A549 (cell line): ENCODE measurements at regions not wholly inside any gene's neighbourhood (a gene's known extent, or its start where the extent isn't known, plus 50 kb on each side); places are given as distances from the start of the nearest gene placed in this dataset.

Source experiments
- ATAC-seq, 2 experiments: fragments of 200-7000 bp in 1 of 2; fragments of >200 bp in 1 of 2; cut with Nextera tagmentation in 1 of 2; cut with Tn5 transposase in 1 of 2; 3 replicates each; pipeline versions ENCODE4 v1.8.0 to v1.9.1; 2018 to 2020; ENCODE audit warnings: mild to moderate bottlenecking in 1 of 2, moderate library complexity in 1 of 2
- CTCF ChIA-PET: fragments of 300-600 bp; sonication (Branson Sonifier 250); formaldehyde crosslinking; extraction: SDS; loops from one replicate; lab custom pipeline; 2021; ENCODE audit warnings: antibody characterized with exemption, inconsistent platforms; lab: Yijun Ruan, JAX
- POLR2A ChIA-PET: fragments of 350-600 bp; formaldehyde crosslinking; extraction: SDS; loops from one replicate; lab custom pipeline; 2021; ENCODE audit warnings: antibody characterized with exemption, inconsistent platforms; lab: Yijun Ruan, JAX
- DNase-seq, 2 experiments: peaks; one replicate each; pipeline versions ENCODE4 v3.0.0 to v3.0.0-alpha.2; 2011 to 2016; ENCODE audit warnings: low read depth in 1 of 2, low spot score in 1 of 2
- FAIRE-seq: peaks from 2 replicates; lab custom pipeline; 2011; peaks lifted over from hg19 to GRCh38; lab: Jason Lieb, UNC
- H3K27ac ChIP-seq, 2 experiments: fragments of >200 bp; sonication (Bioruptor Twin); formaldehyde crosslinking; 3 replicates each; pipeline ENCODE4 v1.5.1; 2016 to 2017
- H3K4me1 ChIP-seq: fragments of >200 bp; sonication (Bioruptor Twin); formaldehyde crosslinking; 3 replicates; pipeline ENCODE4 v1.6.1; 2016
- H3K4me2 ChIP-seq: fragments of >200 bp; sonication (Bioruptor Twin); formaldehyde crosslinking; 3 replicates; pipeline ENCODE4 v1.6.1; 2016
- H3K4me3 ChIP-seq: fragments of >200 bp; sonication (Bioruptor Twin); formaldehyde crosslinking; 3 replicates; pipeline ENCODE4 v1.5.1; 2016
- H3K9me3 ChIP-seq: fragments of >200 bp; sonication (Bioruptor Twin); formaldehyde crosslinking; 3 replicates; pipeline ENCODE4 v1.6.1; 2016
- BCL3 ChIP-seq: fragments of >200 bp; sonication (Bioruptor Twin); formaldehyde crosslinking; IDR thresholded peaks from 3 replicates; pipeline ENCODE4 v1.6.1; 2016
- CBX2 ChIP-seq: fragments of 200-600 bp; sonication (generic); IDR thresholded peaks from 2 replicates; pipeline ENCODE4 v1.6.1; 2016; ENCODE audit warnings: low read depth, mild to moderate bottlenecking, borderline replicate concordance
- CHD4 ChIP-seq: fragments of 200-600 bp; sonication (generic); IDR thresholded peaks from 2 replicates; pipeline ENCODE4 v1.6.1; 2016; ENCODE audit warnings: antibody characterized with exemption, mild to moderate bottlenecking, borderline replicate concordance
- EHF ChIP-seq: fragments of 250-450 bp; sonication (Bioruptor Pico); IDR thresholded peaks from 2 replicates; pipeline ENCODE4 v1.5.0; 2020; ENCODE audit warnings: mild to moderate bottlenecking
- EHMT2 ChIP-seq: fragments of 200-600 bp; sonication (generic); IDR thresholded peaks from 2 replicates; pipeline ENCODE4 v1.6.1; 2016; ENCODE audit warnings: antibody characterized with exemption, low read depth, mild to moderate bottlenecking, moderate library complexity
- ESRRA ChIP-seq: fragments of 150-350 bp; IDR thresholded peaks from 2 replicates; pipeline ENCODE4 v1.6.1; 2014; ENCODE audit warnings: mild to moderate bottlenecking, low read length, borderline replicate concordance
- FOSL2 ChIP-seq, 2 experiments: fragments of 450-650 bp in 1 of 2; fragments of >200 bp in 1 of 2; sonication (Bioruptor Twin) in 1 of 2; formaldehyde crosslinking; IDR thresholded peaks; 2 replicates each; pipeline versions ENCODE4 v1.5.0 to v1.6.1; 2016 to 2020; ENCODE audit warnings: mild to moderate bottlenecking in 1 of 2, moderate library complexity in 1 of 2
- HDAC2 ChIP-seq: fragments of 200-600 bp; sonication (generic); IDR thresholded peaks from 2 replicates; pipeline ENCODE4 v1.6.1; 2016
- HEYL ChIP-seq: fragments of 250-450 bp; sonication (Bioruptor Pico); IDR thresholded peaks from 2 replicates; pipeline ENCODE4 v1.8.0; 2021; ENCODE audit warnings: mild to moderate bottlenecking, moderate library complexity
- HOXB5 ChIP-seq: fragments of 250-450 bp; sonication (Bioruptor Pico); IDR thresholded peaks from 2 replicates; pipeline ENCODE4 v1.5.0; 2020; ENCODE audit warnings: mild to moderate bottlenecking, moderate library complexity
- KDM5A ChIP-seq: fragments of 200-600 bp; sonication (generic); IDR thresholded peaks from 2 replicates; pipeline ENCODE4 v1.6.1; 2016; ENCODE audit warnings: antibody characterized with exemption, mild to moderate bottlenecking
- MAFK ChIP-seq: fragments of 450-650 bp; IDR thresholded peaks from 2 replicates; pipeline ENCODE4 v1.6.1; 2014; ENCODE audit not compliant: partially characterized antibody
- MAX ChIP-seq: IDR thresholded peaks from 2 replicates; pipeline ENCODE4 v1.6.1; 2012
- MYC ChIP-seq: IDR thresholded peaks from 2 replicates; pipeline ENCODE4 v1.6.1; 2012; ENCODE audit warnings: mild to moderate bottlenecking, inconsistent platforms, low read length, improper control_type of control experiment, borderline replicate concordance
- PBX3 ChIP-seq: IDR thresholded peaks from 2 replicates; pipeline ENCODE4 v1.6.1; 2012
- PHF8 ChIP-seq: fragments of 200-600 bp; sonication (generic); IDR thresholded peaks from 2 replicates; pipeline ENCODE4 v1.6.1; 2016; ENCODE audit warnings: low read depth, mild to moderate bottlenecking, antibody characterized with exemption, moderate library complexity, borderline replicate concordance
- RAD21 ChIP-seq, 2 experiments: fragments of >200 bp in 1 of 2; sonication (Bioruptor Twin) in 1 of 2; formaldehyde crosslinking in 1 of 2; IDR thresholded peaks in 1 of 2; conservative IDR thresholded peaks in 1 of 2; 2 replicates in 1 of 2; 3 replicates in 1 of 2; pipeline ENCODE4 v1.6.1; 2012 to 2018; ENCODE audit warnings: inconsistent platforms in 1 of 2
- RCOR1 ChIP-seq: fragments of 150-350 bp; IDR thresholded peaks from 2 replicates; pipeline ENCODE4 v1.6.1; 2014; ENCODE audit warnings: antibody characterized with exemption, low read length, low read depth
- RNF2 ChIP-seq: fragments of 200-600 bp; sonication (generic); IDR thresholded peaks from 2 replicates; pipeline ENCODE4 v1.6.1; 2016; ENCODE audit warnings: low read depth, mild to moderate bottlenecking, antibody characterized with exemption, moderate library complexity, borderline replicate concordance
- TFCP2L1 ChIP-seq: fragments of 250-450 bp; sonication (Bioruptor Pico); IDR thresholded peaks from 2 replicates; pipeline ENCODE4 v1.5.0; 2021; ENCODE audit warnings: mild to moderate bottlenecking
- WGBS: methylation state at CpG from one replicate; pipeline ENCODE4 v1.1.6; 2017; ENCODE audit errors: missing lambda C conversion rate; 5-methylcytosine and 5-hydroxymethylcytosine counted together
- TF ChIP-seq, protein P1 (sequence below): fragments of 250-450 bp; sonication (Bioruptor Pico); IDR thresholded peaks from 2 replicates; pipeline ENCODE4 v1.5.0; 2021; ENCODE audit warnings: mild to moderate bottlenecking, moderate library complexity, borderline replicate concordance
- TF ChIP-seq, protein P2 (sequence below): fragments of >200 bp; sonication (Bioruptor Twin); formaldehyde crosslinking; IDR thresholded peaks from 2 replicates; pipeline ENCODE4 v1.6.1; 2016
- TF ChIP-seq, protein P3 (sequence below): fragments of 250-450 bp; sonication (Bioruptor Pico); IDR thresholded peaks from 2 replicates; pipeline ENCODE4 v1.5.0; 2020; ENCODE audit warnings: low read depth, mild to moderate bottlenecking, moderate library complexity
- TF ChIP-seq, protein P4 (sequence below): fragments of >200 bp; sonication (Bioruptor Twin); formaldehyde crosslinking; IDR thresholded peaks from 3 replicates; pipeline ENCODE4 v1.5.1; 2016

DNA sequence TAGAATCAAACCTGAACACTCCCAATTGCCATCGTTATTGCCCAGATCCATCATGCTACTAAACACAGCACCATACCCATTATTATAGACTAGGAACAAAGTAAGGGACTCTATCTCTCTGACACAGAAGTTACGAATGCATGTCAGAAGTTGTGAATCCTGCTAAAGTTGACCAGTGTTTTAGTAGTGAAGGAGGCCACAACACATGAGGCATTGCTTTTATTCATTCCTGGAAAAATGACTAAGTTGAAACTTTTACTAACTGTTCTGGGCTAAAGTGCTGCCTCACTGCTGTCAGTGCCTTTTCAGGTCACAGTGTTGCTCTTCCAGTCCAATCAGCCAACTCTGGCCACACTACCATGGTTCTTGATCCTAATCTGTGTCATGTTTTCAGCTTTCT is 911.1 kb downstream of the TTLL7 start:
- Histone ChIP-seq H3K4me2 (no peak overlapping the region), H3K4me1 (no peaks in the 10 kb centered on the region), H3K9me3 (no peaks in the 10 kb centered on the region), H3K4me3 (no peak overlapping the region), H3K27ac (no peak overlapping the region)
- FAIRE-seq, result no peak
- ATAC-seq, result no peak
- ChIA-PET CTCF (no interaction called here), POLR2A (no interaction called here)
- WGBS, result 36% methylated on average over 2 of the region's 2 CpGs
- DNase-seq, result no peak
- TF ChIP-seq, protein P1, sequence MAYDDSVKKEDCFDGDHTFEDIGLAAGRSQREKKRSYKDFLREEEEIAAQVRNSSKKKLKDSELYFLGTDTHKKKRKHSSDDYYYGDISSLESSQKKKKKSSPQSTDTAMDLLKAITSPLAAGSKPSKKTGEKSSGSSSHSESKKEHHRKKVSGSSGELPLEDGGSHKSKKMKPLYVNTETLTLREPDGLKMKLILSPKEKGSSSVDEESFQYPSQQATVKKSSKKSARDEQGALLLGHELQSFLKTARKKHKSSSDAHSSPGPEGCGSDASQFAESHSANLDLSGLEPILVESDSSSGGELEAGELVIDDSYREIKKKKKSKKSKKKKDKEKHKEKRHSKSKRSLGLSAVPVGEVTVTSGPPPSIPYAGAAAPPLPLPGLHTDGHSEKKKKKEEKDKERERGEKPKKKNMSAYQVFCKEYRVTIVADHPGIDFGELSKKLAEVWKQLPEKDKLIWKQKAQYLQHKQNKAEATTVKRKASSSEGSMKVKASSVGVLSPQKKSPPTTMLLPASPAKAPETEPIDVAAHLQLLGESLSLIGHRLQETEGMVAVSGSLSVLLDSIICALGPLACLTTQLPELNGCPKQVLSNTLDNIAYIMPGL (CRISPR knock-in tag), result no peak
- no peak for TF ChIP-seq TFCP2L1
- no peak for TF ChIP-seq BCL3
- no peak for TF ChIP-seq CBX2
- TF ChIP-seq EHMT2, result no peak
- TF ChIP-seq RNF2, result no peak
- TF ChIP-seq HDAC2, result no peak
- TF ChIP-seq RAD21 (conservative IDR thresholded peaks at IDR 0.05 in 1 of 2, IDR thresholded peaks at IDR 0.05 in 1 of 2), result no peak
- TF ChIP-seq, protein P2, sequence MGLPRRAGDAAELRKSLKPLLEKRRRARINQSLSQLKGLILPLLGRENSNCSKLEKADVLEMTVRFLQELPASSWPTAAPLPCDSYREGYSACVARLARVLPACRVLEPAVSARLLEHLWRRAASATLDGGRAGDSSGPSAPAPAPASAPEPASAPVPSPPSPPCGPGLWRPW, result no peak
- TF ChIP-seq MYC, result no peak
- no peak for TF ChIP-seq EHF (CRISPR knock-in tag)
- no peak for TF ChIP-seq PBX3
- TF ChIP-seq CHD4, result no peak
- TF ChIP-seq FOSL2 (IDR thresholded peaks at IDR 0.05), result no peak
- TF ChIP-seq FOSL2 (CRISPR knock-in tag; IDR thresholded peaks at IDR 0.05), result no peak

GRCh38 chr1:83086986-83087512 is 911.9 kb downstream of the TTLL7 start:
- Histone ChIP-seq H3K4me1 (no peaks in the 10 kb centered on the region), H3K9me3 (no peaks in the 10 kb centered on the region), H3K4me2 (no peak overlapping the region), H3K4me3 (no peak overlapping the region), H3K27ac (no peak overlapping the region)
- TF ChIP-seq HEYL (CRISPR knock-in tag), result no peak
- FAIRE-seq (no peak), ATAC-seq (no peak), DNase-seq (no peak)
- ChIA-PET POLR2A (no interaction called here), CTCF (no interaction called here)
- whole genome bisulfite sequencing, result 13% methylated on average over 6 of the region's 6 CpGs

DNA sequence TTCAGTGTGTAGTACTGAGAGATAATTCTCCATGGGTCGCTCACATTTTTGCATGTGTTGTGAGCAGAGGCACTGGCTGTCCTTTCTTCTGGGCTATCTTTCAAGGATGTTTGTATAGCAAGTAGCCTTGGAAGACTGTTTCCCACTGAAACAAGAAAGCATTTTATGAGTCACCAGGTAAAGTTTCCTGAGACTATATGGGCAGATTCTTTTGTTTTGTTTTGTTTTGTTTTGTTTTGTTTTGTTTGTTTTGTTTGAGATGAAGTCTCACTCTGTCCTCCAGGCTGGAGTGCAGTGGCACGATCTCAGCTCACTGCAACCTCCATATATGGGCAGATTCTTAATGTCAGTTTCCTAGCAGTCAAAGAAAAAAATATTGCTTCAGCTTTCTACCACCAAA is 912.6 kb downstream of the TTLL7 start:
- 0% methylated on average over 2 of the region's 2 CpGs for WGBS
- no peak overlapping the region for H3K27ac ChIP-seq
- POLR2A ChIA-PET, result no interaction called here
- TF ChIP-seq MAX (no peak), MAFK (no peak), HOXB5 (CRISPR knock-in tag) (no peak), RAD21 (conservative IDR thresholded peaks at IDR 0.05 in 1 of 2, IDR thresholded peaks at IDR 0.05 in 1 of 2) (no peak), ESRRA (no peak), RCOR1 (no peak), KDM5A (no peak), CBX2 (no peak), EHF (CRISPR knock-in tag) (no peak), TFCP2L1 (no peak), PHF8 (no peak)
- TF ChIP-seq, protein P1 (CRISPR knock-in tag), result no peak
- TF ChIP-seq, protein P3, sequence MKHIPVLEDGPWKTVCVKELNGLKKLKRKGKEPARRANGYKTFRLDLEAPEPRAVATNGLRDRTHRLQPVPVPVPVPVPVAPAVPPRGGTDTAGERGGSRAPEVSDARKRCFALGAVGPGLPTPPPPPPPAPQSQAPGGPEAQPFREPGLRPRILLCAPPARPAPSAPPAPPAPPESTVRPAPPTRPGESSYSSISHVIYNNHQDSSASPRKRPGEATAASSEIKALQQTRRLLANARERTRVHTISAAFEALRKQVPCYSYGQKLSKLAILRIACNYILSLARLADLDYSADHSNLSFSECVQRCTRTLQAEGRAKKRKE, result no peak
- TF ChIP-seq, protein P4, sequence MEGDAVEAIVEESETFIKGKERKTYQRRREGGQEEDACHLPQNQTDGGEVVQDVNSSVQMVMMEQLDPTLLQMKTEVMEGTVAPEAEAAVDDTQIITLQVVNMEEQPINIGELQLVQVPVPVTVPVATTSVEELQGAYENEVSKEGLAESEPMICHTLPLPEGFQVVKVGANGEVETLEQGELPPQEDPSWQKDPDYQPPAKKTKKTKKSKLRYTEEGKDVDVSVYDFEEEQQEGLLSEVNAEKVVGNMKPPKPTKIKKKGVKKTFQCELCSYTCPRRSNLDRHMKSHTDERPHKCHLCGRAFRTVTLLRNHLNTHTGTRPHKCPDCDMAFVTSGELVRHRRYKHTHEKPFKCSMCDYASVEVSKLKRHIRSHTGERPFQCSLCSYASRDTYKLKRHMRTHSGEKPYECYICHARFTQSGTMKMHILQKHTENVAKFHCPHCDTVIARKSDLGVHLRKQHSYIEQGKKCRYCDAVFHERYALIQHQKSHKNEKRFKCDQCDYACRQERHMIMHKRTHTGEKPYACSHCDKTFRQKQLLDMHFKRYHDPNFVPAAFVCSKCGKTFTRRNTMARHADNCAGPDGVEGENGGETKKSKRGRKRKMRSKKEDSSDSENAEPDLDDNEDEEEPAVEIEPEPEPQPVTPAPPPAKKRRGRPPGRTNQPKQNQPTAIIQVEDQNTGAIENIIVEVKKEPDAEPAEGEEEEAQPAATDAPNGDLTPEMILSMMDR, result no peak

More for the DNA sequence above, 912.6 kb downstream of the TTLL7 start:
- CTCF ChIA-PET, result no interaction called here
- Histone ChIP-seq H3K4me1 (no peaks in the 10 kb centered on the region), H3K4me3 (no peak overlapping the region), H3K4me2 (no peak overlapping the region), H3K9me3 (no peaks in the 10 kb centered on the region)
- FAIRE-seq, result no peak
- no peak for DNase-seq
- no peak for ATAC-seq
